ENCODE measurements at regions not wholly inside any gene's neighbourhood (a gene's known extent, or its start where the extent isn't known, plus 50 kb on each side); places are given as distances from the start of the nearest gene placed in this dataset.

GRCh38 chr12:24066097-24066496, 116.6 kb upstream of the SOX5 start:
- H3K27ac Mint-ChIP-seq = no peak overlapping the region
- ATAC-seq (no peak), DNase-seq (no peak)
- no peaks in the 10 kb centered on the region for H3K27me3 Mint-ChIP-seq
- no peaks in the 10 kb centered on the region for H3K36me3 Mint-ChIP-seq (ENCODE audit: low read depth)
- CTCF ChIA-PET = no interaction called here
- POLR2A ChIA-PET = no interaction called here
- no peaks in the 10 kb centered on the region for H3K4me1 Mint-ChIP-seq (ENCODE audit: low read depth)
- no peak overlapping the region for H3K4me3 Mint-ChIP-seq
- TF ChIP-seq CTCF (IDR thresholded peaks at IDR 0.05) = no peak
- H3K9me3 Mint-ChIP-seq = no peaks in the 10 kb centered on the region
- intact Hi-C loops (cut with micrococcal nuclease) = no loop called here

- Mint-ChIP-seq H3K4me1 (ENCODE audit: low read depth) (no peaks in the 10 kb centered on the region), H3K27ac (no peak overlapping the region), H3K27me3 (no peaks in the 10 kb centered on the region), H3K4me3 (no peak overlapping the region), H3K9me3 (no peaks in the 10 kb centered on the region), H3K36me3 (ENCODE audit: low read depth) (no peaks in the 10 kb centered on the region)
- no peak for DNase-seq
- ATAC-seq = no peak
- TF ChIP-seq CTCF (IDR thresholded peaks at IDR 0.05) = no peak
- CTCF ChIA-PET = no interaction called here
- POLR2A ChIA-PET = no interaction called here
- intact Hi-C loops (cut with micrococcal nuclease) = no loop called here
Measured at GRCh38 chr12:24062642-24063245, 113.3 kb upstream of the SOX5 start.

- Mint-ChIP-seq H3K27ac (no peak overlapping the region), H3K36me3 (ENCODE audit: low read depth) (no peaks in the 10 kb centered on the region), H3K27me3 (no peaks in the 10 kb centered on the region), H3K4me1 (ENCODE audit: low read depth) (no peaks in the 10 kb centered on the region), H3K9me3 (no peaks in the 10 kb centered on the region), H3K4me3 (no peak overlapping the region)
- ChIA-PET CTCF (no interaction called here), POLR2A (no interaction called here)
- ATAC-seq = no peak
- no peak for DNase-seq
- intact Hi-C loops (cut with micrococcal nuclease) = no loop called here
- TF ChIP-seq CTCF (IDR thresholded peaks at IDR 0.05) = no peak
Measured at GRCh38 chr12:24060089-24060488, 110.6 kb upstream of the SOX5 start.

- ATAC-seq (no peak), DNase-seq (no peak)
- TF ChIP-seq CTCF (IDR thresholded peaks at IDR 0.05) = no peak
- CTCF ChIA-PET = no interaction called here
- no peaks in the 10 kb centered on the region for H3K9me3 Mint-ChIP-seq
- intact Hi-C loops (cut with micrococcal nuclease) = no loop called here
- no peak overlapping the region for H3K27ac Mint-ChIP-seq
- no peaks in the 10 kb centered on the region for H3K27me3 Mint-ChIP-seq
- no peaks in the 10 kb centered on the region for H3K36me3 Mint-ChIP-seq (ENCODE audit: low read depth)
- H3K4me1 Mint-ChIP-seq (ENCODE audit: low read depth) = no peaks in the 10 kb centered on the region
- POLR2A ChIA-PET = no interaction called here
- H3K4me3 Mint-ChIP-seq = no peak overlapping the region
Measured at GRCh38 chr12:24057920-24058476, 108.5 kb upstream of the SOX5 start.

GRCh38 chr12:24055747-24056146, 106.3 kb upstream of the SOX5 start:
- H3K27me3 Mint-ChIP-seq = no peaks in the 10 kb centered on the region
- ChIA-PET CTCF (no interaction called here), POLR2A (no interaction called here)
- no peaks in the 10 kb centered on the region for H3K4me1 Mint-ChIP-seq (ENCODE audit: low read depth)
- ATAC-seq (no peak), DNase-seq (no peak)
- no peaks in the 10 kb centered on the region for H3K9me3 Mint-ChIP-seq
- H3K36me3 Mint-ChIP-seq (ENCODE audit: low read depth) = no peaks in the 10 kb centered on the region
- TF ChIP-seq CTCF (IDR thresholded peaks at IDR 0.05) = no peak
- intact Hi-C loops (cut with micrococcal nuclease) = no loop called here
- H3K4me3 Mint-ChIP-seq = no peak overlapping the region
- no peak overlapping the region for H3K27ac Mint-ChIP-seq
